T-helper 2 cell treated with Interferon-gamma antibody and Interleukin-4, amounts not matched to agents 5 μg/mL and 100 μg/mL, for 36 hours (primary cell): ENCODE measurements at regions not wholly inside any gene's neighbourhood (a gene's known extent, or its start where the extent isn't known, plus 50 kb on each side); places are given as distances from the start of the nearest gene placed in this dataset.
"Not testable (repeated sequence)": the region's sequence is repeated elsewhere in the genome, so short reads cannot be mapped to it uniquely, and the experiment has no call there.

Experiments used
- DNase-seq: peaks from one replicate; pipeline ENCODE4 v3.0.0; 2021; ENCODE audit warnings: low spot score
- H3K27ac Mint-ChIP-seq: one replicate; pipeline ENCODE4 v1.8.0; 2021; ENCODE audit warnings: mild to moderate bottlenecking, mixed read lengths
- H3K27me3 Mint-ChIP-seq: one replicate; pipeline ENCODE4 v1.8.0; 2021; ENCODE audit warnings: low read depth, mixed read lengths
- H3K36me3 Mint-ChIP-seq: one replicate; pipeline ENCODE4 v1.8.0; 2021; ENCODE audit warnings: low read depth, mixed read lengths
- H3K4me1 Mint-ChIP-seq: one replicate; pipeline ENCODE4 v1.8.0; 2021; ENCODE audit warnings: low read depth, mixed read lengths
- H3K4me3 Mint-ChIP-seq: one replicate; pipeline ENCODE4 v1.8.0; 2022; ENCODE audit warnings: mild to moderate bottlenecking, moderate library complexity, mixed read lengths
- H3K9me3 Mint-ChIP-seq: one replicate; pipeline ENCODE4 v1.8.0; 2021; ENCODE audit warnings: mixed read lengths

DNA sequence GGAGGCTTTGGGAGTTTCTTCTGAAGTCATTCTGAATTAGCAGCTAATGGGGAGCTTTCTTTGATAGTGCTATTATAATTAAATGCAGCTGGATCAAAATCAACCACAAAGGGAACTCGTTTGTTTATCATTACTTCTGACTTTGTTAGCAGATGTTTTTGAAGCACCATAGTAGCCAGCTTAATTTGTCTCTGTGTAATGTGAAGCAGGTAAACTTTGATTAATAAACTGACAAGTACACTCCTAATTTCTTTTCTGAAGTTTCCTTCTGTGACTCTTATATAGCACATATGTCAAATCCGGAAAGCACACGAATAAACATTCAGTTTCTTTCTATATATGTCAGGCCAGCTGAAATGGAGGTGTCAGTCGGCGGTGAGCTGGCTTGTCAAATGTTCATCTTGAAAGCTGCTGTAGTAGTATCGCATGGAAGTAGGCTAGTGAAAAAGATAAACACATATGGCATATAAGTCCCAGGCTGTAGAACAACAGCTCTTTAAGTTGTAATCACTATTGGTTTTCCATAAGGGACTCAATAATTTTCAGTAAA lies 451.9 kb upstream of the ZEB2 start:
- H3K27ac Mint-ChIP-seq, result no peak overlapping the region
- peaks cover 5% of the 10 kb centered on the region for H3K9me3 Mint-ChIP-seq
- no peak for DNase-seq
- no peaks in the 10 kb centered on the region for H3K36me3 Mint-ChIP-seq
- H3K4me3 Mint-ChIP-seq, result no peak overlapping the region
- H3K27me3 Mint-ChIP-seq, result no peaks in the 10 kb centered on the region
- no peaks in the 10 kb centered on the region for H3K4me1 Mint-ChIP-seq

DNA sequence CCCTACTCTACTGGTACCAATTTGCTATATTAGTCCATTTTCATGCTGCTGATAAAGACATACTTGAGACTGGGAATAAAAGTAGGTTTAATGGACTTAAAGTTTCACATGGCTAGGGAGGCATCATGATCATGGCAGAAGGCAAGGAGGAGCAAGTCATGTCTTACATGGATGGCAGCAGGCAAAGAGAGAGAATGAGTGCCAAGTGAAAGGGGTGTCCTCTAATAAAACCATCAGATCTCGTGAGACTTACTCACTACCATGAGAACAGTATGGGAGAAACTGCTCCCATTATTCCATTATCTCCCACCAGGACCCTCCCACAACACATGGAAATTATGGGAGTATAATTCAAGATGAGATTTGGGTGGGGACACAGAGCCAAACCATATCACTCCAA lies 450.5 kb upstream of the ZEB2 start:
- H3K27me3 Mint-ChIP-seq, H3K4me1 Mint-ChIP-seq, H3K4me3 Mint-ChIP-seq, H3K27ac Mint-ChIP-seq, DNase-seq, H3K9me3 Mint-ChIP-seq, H3K36me3 Mint-ChIP-seq: not testable (repeated sequence)

DNA sequence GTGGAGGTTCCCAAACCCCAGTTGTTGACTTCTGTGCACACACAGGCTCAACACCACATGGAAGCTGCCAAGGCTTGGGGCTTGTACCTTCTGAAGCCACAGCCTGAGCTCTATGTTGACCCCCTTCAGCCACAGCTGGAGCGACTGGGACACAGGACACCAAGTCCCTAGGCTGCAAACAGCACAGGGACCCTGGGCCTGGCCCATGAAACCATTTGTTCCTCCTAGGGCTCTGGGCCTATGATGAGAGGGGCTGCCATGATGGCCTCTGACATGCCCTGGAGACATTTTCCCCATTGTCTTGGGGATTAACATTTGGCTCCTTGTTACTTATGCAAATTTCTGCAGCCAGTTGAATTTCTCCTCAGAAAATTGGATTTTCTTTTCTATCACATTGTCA lies 449.6 kb upstream of the ZEB2 start:
- not testable (repeated sequence) for H3K4me1 Mint-ChIP-seq, H3K4me3 Mint-ChIP-seq, DNase-seq, H3K27ac Mint-ChIP-seq, H3K27me3 Mint-ChIP-seq, H3K36me3 Mint-ChIP-seq
- peaks cover 15% of the 10 kb centered on the region for H3K9me3 Mint-ChIP-seq

DNA sequence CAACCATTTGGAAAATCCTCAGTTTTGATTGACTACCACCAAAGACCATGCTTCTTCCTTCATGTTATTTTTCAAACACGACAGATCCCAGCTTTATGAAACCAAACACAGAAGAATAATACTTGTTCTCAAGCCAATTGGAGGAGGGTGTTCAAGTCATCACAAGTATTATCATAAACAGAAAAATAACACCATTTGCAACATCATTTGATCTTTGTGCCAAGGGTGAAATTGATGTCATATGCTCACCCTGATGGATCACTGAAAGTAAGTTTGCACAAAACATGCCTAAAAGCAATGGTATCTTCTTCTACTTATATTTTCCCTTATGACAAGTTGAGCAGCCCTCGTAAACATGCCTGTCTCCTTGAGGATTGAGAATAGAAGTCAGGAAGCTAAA lies 448.0 kb upstream of the ZEB2 start:
- Mint-ChIP-seq H3K27ac (no peak overlapping the region), H3K4me3 (no peak overlapping the region), H3K27me3 (no peaks in the 10 kb centered on the region), H3K4me1 (no peaks in the 10 kb centered on the region), H3K36me3 (no peaks in the 10 kb centered on the region), H3K9me3 (peaks cover 17% of the 10 kb centered on the region)
- no peak for DNase-seq

DNA sequence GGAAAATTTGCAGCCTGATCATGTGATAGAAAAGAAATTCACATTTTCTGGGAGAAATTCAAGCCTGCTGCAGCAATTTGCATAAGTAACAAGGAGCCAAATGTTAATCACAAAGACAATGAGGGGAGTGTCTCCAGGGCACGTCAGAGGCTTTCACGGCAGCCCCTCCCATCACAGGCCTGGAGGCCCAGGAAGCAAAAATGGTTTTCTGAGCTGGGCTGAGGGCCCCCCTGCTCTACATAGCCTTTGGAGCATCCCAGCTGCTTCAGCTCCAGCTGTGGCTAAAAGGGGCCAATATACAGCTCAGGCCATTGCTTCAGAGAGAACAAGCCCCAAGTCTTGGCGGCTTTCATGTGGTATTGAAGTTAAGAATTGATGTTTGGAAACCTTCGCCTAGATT lies 445.3 kb upstream of the ZEB2 start:
- H3K4me1 Mint-ChIP-seq, result no peaks in the 10 kb centered on the region
- no peaks in the 10 kb centered on the region for H3K36me3 Mint-ChIP-seq
- no peak for DNase-seq
- H3K27me3 Mint-ChIP-seq, result no peaks in the 10 kb centered on the region
- no peak overlapping the region for H3K4me3 Mint-ChIP-seq
- H3K9me3 Mint-ChIP-seq, result peaks cover 17% of the 10 kb centered on the region
- H3K27ac Mint-ChIP-seq, result no peak overlapping the region

DNA sequence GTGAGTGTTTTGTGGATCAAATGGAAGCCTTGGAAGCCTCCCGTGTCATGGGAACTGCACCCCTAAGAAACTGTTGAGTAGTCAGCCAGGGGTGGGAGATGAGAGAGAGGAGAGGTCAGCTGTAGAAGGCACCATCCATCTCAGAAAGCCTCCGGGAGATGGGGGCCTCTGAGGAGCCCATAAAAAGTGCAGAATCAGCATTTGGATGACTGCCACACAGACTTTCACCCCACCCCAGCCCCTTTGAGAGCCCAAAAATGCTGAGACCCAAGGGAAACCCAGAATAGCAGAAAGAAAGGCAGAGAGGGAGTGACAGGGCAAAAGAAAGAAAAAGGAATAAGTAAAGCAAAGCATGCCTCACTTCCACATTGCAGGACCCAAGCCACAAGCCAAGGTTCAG lies 443.1 kb upstream of the ZEB2 start:
- Mint-ChIP-seq H3K4me1 (no peaks in the 10 kb centered on the region), H3K36me3 (no peaks in the 10 kb centered on the region), H3K9me3 (peaks cover 16% of the 10 kb centered on the region), H3K27ac (no peak overlapping the region), H3K4me3 (no peak overlapping the region), H3K27me3 (no peaks in the 10 kb centered on the region)
- DNase-seq, result no peak

DNA sequence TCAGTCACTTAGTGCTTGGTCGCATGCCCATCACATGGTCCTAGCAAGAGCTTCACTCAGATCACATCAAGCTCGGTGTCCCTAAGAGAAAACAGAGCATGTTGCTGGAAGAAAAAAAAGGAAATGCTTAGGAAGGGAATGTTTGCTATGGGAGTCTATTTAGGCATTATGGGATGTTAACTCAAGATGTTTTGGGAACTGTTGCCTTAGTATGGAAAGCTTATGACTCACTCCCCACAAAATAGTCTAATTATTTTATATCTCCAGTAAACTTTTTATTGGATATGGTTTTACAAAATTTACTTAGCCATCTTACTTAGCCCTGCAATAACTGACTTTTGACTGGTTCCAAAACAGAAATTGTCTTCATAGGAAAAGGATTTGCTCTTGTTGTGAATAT lies 439.5 kb upstream of the ZEB2 start:
- no peak overlapping the region for H3K27ac Mint-ChIP-seq
- no peak for DNase-seq
- H3K4me1 Mint-ChIP-seq, result no peaks in the 10 kb centered on the region
- peaks cover under 1% of the 10 kb centered on the region for H3K9me3 Mint-ChIP-seq
- no peaks in the 10 kb centered on the region for H3K27me3 Mint-ChIP-seq
- H3K36me3 Mint-ChIP-seq, result no peaks in the 10 kb centered on the region
- no peak overlapping the region for H3K4me3 Mint-ChIP-seq

DNA sequence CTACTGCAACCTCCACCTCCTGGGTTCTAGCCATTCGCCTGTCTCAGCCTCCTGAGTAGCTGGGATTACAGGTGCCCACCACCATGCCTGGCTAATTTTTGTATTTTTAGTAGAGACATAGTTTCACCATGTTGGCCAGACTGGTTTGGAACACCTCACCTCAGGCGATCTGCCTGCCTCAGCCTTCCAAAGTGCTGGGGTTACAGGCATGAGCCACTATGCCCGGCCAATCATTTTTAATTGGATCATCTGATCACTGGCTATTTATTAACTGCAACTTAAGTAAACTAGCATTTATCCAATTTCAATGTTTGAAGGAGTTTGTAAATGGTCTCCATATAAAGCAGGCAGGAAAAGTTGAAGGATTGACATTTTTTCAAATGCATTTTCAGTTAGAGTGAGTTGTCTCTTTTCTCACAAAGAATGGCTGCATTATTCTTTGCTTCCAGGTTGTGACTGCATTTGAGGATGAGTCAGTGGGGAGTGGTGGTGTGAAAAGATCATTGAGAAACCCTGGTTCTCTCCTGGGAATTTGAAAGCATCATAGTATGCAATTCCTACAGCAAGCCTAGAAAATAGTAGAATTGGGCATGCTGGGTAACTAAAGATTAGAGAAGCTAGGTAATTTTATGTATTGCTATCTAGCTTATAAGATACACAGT lies 431.1 kb upstream of the ZEB2 start:
- no peaks in the 10 kb centered on the region for H3K9me3 Mint-ChIP-seq
- no peaks in the 10 kb centered on the region for H3K4me1 Mint-ChIP-seq
- H3K27me3 Mint-ChIP-seq, result no peaks in the 10 kb centered on the region
- H3K27ac Mint-ChIP-seq, result no peak overlapping the region
- H3K4me3 Mint-ChIP-seq, result no peak overlapping the region
- no peaks in the 10 kb centered on the region for H3K36me3 Mint-ChIP-seq
- DNase-seq, result no peak

DNA sequence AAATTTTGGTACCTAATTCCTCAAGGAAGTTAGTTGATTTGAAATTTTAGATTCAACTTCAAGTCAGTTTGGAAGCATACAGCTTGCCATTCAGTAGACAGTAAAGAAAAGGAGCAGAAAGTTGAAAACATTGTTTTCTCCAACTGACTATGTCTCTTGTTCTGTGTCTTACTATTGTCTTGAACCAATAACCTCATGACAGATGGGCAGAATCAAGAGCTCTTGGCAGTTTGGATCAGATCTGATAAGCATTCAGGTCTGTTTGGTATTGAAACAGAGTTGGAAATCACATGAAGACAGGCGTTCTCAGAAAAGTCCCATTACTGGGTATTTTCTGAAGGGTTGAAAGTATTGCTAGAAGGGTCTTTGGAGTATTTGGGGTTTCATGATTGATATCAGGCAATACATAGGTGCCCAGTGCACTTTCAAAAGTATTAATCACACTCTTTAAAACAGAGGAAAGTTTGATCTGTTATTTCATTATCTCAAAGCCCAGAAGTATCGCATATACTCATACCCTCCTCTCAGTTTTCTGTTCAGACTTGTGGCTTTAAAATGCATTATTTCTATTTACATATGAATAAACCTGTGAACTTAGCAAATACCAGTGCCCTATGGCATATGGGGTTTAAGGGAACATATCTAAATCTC lies 428.4 kb upstream of the ZEB2 start:
- Mint-ChIP-seq H3K27ac (no peak overlapping the region), H3K9me3 (no peaks in the 10 kb centered on the region), H3K27me3 (no peaks in the 10 kb centered on the region), H3K36me3 (no peaks in the 10 kb centered on the region), H3K4me3 (no peak overlapping the region), H3K4me1 (no peaks in the 10 kb centered on the region)
- DNase-seq, result no peak

DNA sequence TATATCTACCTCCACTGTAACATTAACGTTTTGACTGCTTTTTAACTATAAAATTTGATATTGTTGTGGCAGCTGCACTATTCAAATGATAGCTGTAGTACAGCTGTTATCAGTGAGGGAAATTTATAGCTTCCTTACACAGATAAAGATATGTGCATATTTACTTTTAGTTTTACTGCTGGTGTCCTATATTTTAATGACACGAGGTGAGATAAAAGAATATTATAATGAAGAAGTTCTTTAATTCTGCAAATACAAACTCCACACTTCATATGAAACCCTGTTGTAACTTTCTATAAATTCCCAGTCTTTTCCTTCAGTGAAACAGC lies 427.8 kb upstream of the ZEB2 start:
- H3K4me1 Mint-ChIP-seq, result no peaks in the 10 kb centered on the region
- H3K4me3 Mint-ChIP-seq, result no peak overlapping the region
- no peak for DNase-seq
- no peaks in the 10 kb centered on the region for H3K27me3 Mint-ChIP-seq
- H3K27ac Mint-ChIP-seq, result no peak overlapping the region
- no peaks in the 10 kb centered on the region for H3K9me3 Mint-ChIP-seq
- H3K36me3 Mint-ChIP-seq, result no peaks in the 10 kb centered on the region

DNA sequence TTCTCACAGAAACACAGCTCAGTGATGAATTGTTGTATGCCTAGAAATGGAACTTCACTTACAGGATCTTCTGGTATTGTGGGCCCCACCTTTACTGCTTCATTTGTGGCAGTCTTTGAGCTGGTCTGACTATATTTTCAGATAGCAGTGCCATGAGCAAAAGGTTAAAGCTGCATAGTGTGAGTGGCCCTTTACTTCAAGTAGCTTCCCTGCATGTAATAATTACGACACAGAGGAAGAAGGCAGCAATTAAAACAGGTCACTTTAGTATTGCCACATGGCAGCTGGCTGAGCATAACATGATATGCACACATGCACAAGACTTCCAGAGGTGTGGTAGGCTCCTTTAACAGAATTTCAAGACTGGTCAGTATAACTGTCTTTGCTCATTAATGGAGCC lies 426.3 kb upstream of the ZEB2 start:
- no peak overlapping the region for H3K27ac Mint-ChIP-seq
- H3K9me3 Mint-ChIP-seq, result no peaks in the 10 kb centered on the region
- DNase-seq, result no peak
- no peaks in the 10 kb centered on the region for H3K4me1 Mint-ChIP-seq
- no peaks in the 10 kb centered on the region for H3K27me3 Mint-ChIP-seq
- H3K4me3 Mint-ChIP-seq, result no peak overlapping the region
- H3K36me3 Mint-ChIP-seq, result no peaks in the 10 kb centered on the region

DNA sequence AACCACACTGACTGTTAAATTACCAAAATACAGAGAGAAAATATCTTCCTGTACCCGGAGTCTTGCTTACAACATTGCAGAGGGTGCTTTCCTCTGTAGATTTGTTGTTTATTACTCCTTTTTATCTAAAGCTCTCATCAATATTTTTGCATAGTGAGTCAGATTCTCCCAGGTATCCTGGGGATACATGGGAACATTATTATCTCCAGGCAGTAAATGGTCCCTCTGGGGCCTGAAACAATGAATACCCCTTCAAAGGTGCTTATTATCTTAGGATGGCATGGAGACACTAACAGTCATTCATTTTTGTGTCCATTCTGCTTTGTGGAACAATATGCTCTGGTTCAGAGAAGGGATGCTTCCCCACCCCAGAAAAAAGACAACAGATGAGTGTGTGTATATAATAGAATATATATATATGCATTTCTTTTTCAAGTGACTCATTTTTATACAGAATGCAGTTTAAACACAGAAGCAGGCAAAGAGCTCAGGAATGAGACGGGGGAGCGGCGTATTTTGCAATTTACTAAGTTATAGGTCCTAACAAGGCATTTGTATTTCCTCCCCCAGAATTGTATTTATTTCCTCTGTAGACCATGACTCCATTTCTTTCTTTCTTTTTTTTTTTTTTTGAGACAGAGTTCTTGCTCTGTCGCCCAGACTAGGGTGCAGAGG lies 424.8 kb upstream of the ZEB2 start:
- Mint-ChIP-seq H3K4me3 (no peak overlapping the region), H3K4me1 (no peaks in the 10 kb centered on the region), H3K27me3 (no peaks in the 10 kb centered on the region), H3K27ac (no peak overlapping the region), H3K9me3 (no peaks in the 10 kb centered on the region), H3K36me3 (no peaks in the 10 kb centered on the region)
- DNase-seq, result no peak

DNA sequence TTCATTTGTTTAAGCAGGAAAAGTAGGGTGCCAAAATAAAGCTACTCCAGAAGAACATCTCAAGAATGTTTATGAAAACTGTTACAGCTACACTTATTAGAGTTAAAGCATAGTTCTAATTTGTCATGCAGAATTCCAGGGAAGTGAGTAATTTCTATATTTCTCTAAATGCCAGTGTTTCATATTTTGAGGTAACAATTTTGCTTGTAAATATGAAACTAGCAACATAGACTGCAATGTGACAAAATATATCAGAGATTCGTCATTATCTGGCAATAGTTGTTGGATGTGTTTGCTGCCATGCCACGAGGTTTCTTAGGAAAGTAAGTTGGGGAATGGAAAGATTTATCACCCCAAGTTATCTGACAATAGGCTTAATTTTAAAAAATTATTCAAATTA lies 424.1 kb upstream of the ZEB2 start:
- Mint-ChIP-seq H3K4me1 (no peaks in the 10 kb centered on the region), H3K27ac (no peak overlapping the region), H3K27me3 (no peaks in the 10 kb centered on the region), H3K9me3 (no peaks in the 10 kb centered on the region), H3K36me3 (no peaks in the 10 kb centered on the region), H3K4me3 (no peak overlapping the region)
- DNase-seq, result no peak

DNA sequence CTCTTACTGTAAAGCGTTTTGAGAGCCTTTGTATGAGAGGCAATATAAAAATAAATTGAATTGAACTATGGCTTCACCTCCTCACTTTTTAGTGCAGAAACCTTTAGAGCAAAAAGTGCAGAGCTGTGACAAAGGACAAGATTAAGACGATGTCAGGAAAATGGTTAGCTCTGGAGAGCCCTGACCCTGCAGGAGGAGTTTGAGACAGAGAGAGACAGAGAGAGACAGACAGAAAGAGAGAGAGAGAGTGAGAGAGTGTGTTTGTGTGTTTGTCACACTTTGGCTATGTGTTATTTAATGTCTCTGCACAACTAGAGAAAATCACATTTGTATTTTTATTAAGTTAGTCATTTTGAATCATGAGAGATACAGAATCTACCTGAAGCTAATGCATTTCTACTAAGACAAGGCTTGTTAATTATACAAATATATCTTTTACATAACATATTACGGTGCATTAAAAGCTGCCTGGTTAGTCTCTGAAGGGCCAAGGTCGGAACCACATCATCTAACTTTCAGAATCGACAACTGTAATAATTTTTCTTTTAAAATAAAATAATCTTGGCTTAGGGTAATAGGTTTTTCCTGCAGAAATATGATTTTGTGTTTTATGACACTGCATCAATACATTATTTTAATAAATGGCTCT lies 423.5 kb upstream of the ZEB2 start:
- H3K4me1 Mint-ChIP-seq, result no peaks in the 10 kb centered on the region
- no peaks in the 10 kb centered on the region for H3K27me3 Mint-ChIP-seq
- no peak overlapping the region for H3K4me3 Mint-ChIP-seq
- H3K36me3 Mint-ChIP-seq, result no peaks in the 10 kb centered on the region
- H3K27ac Mint-ChIP-seq, result no peak overlapping the region
- no peak for DNase-seq
- no peaks in the 10 kb centered on the region for H3K9me3 Mint-ChIP-seq
